ENCODE measurements at regions not wholly inside any gene's neighbourhood (a gene's known extent, or its start where the extent isn't known, plus 50 kb on each side); places are given as distances from the start of the nearest gene placed in this dataset.

GRCh38 chr9:81801190-81801589 is 111.8 kb upstream of the TLE1 start:
- Histone ChIP-seq H2AFZ (ENCODE audit: low read depth) (0 out of 2 replicates have a peak overlapping the region, but pooled peaks have one; percentile 57), H3K4me2 (peak overlapping the region; percentile 59), H3K27ac (ENCODE audit: low read depth in 2 of 2, low read length in 1 of 2) (peak overlapping the region in 1 of 2 experiments; percentile 32; a peak in 2 of 4 replicates), H3K9me2 (no peaks in the 10 kb centered on the region), H3K4me1 (ENCODE audit: control insufficient read depth in 1 of 2, insufficient read depth in 2 of 2, low read depth in 1 of 2, low read length in 1 of 2) (0 out of 4 replicates have a peak, but pooled peaks cover 0 to 6% of the 10 kb centered on the region in 2 experiments), H3K36me3 (replicated peaks in 1 of 2; ENCODE audit: control insufficient read depth in 1 of 2, insufficient read depth in 2 of 2, low read length in 1 of 2) (no peaks in the 10 kb centered on the region), H3K9me3 (no peaks in the 10 kb centered on the region), H3F3A (replicated peaks; ENCODE audit: insufficient read depth) (peaks cover 9% of the 10 kb centered on the region), H3K27me3 (ENCODE audit: insufficient read depth) (no peaks in the 10 kb centered on the region), H3K79me2 (ENCODE audit: insufficient read depth) (no peaks in the 10 kb centered on the region), H3K9ac (no peak overlapping the region), H3K4me3 (ENCODE audit: low read depth in 2 of 2, low read length in 1 of 2) (no peak overlapping the region), H4K20me1 (ENCODE audit: insufficient read depth) (no peaks in the 10 kb centered on the region)
- CTCF ChIA-PET = no interaction called here
- TF ChIP-seq, protein P1, sequence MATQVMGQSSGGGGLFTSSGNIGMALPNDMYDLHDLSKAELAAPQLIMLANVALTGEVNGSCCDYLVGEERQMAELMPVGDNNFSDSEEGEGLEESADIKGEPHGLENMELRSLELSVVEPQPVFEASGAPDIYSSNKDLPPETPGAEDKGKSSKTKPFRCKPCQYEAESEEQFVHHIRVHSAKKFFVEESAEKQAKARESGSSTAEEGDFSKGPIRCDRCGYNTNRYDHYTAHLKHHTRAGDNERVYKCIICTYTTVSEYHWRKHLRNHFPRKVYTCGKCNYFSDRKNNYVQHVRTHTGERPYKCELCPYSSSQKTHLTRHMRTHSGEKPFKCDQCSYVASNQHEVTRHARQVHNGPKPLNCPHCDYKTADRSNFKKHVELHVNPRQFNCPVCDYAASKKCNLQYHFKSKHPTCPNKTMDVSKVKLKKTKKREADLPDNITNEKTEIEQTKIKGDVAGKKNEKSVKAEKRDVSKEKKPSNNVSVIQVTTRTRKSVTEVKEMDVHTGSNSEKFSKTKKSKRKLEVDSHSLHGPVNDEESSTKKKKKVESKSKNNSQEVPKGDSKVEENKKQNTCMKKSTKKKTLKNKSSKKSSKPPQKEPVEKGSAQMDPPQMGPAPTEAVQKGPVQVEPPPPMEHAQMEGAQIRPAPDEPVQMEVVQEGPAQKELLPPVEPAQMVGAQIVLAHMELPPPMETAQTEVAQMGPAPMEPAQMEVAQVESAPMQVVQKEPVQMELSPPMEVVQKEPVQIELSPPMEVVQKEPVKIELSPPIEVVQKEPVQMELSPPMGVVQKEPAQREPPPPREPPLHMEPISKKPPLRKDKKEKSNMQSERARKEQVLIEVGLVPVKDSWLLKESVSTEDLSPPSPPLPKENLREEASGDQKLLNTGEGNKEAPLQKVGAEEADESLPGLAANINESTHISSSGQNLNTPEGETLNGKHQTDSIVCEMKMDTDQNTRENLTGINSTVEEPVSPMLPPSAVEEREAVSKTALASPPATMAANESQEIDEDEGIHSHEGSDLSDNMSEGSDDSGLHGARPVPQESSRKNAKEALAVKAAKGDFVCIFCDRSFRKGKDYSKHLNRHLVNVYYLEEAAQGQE (IDR thresholded peaks at IDR 0.05; ENCODE audit: low read depth, low read length) = no peak
- TF ChIP-seq RXRA (IDR thresholded peaks at IDR 0.05; ENCODE audit: borderline replicate concordance, low read depth) (peak; percentile 79; the same call in 1 of the 2 replicates), EZH2phosphoT487 (IDR thresholded peaks at IDR 0.05; ENCODE audit: borderline replicate concordance, low read depth) (no peak), NFIC (IDR thresholded peaks at IDR 0.05; ENCODE audit: borderline replicate concordance) (peak; percentile 6; the same call in 1 of the 2 replicates), SIN3A (IDR thresholded peaks at IDR 0.05; ENCODE audit: borderline replicate concordance, low read depth, low read length) (no peak), FOXJ3 (CRISPR knock-in tag; IDR thresholded peaks at IDR 0.05) (no peak), TCF12 (IDR thresholded peaks at IDR 0.05) (peak; percentile 67), FOSL2 (IDR thresholded peaks at IDR 0.05; ENCODE audit: borderline replicate concordance, low read depth) (peak; percentile 69; the same call in 1 of the 2 replicates), PBX3 (IDR thresholded peaks at IDR 0.05) (peak; percentile 24), IRF3 (IDR thresholded peaks at IDR 0.05; ENCODE audit: low read depth, low read length) (no peak), TEAD4 (IDR thresholded peaks at IDR 0.05; ENCODE audit: borderline replicate concordance, insufficient read depth) (peak; percentile 45; the same call in 1 of the 2 replicates), GATA2 (CRISPR knock-in tag; IDR thresholded peaks at IDR 0.05) (no peak), RCOR1 (IDR thresholded peaks at IDR 0.05; ENCODE audit: low read length) (no peak), JUND (IDR thresholded peaks at IDR 0.05) (peak; percentile 55; the same call in 1 of the 2 replicates)
- 22% methylated on average over 3 of the region's 3 CpGs for WGBS (ENCODE audit: low lambda C conversion rate)
- POLR2A ChIA-PET = no interaction called here
- no peak for DNase-seq
